AG04450 (cell line): ENCODE measurements at regions not wholly inside any gene's neighbourhood (a gene's known extent, or its start where the extent isn't known, plus 50 kb on each side); places are given as distances from the start of the nearest gene placed in this dataset.

Source experiments
- CTCF ChIA-PET: fragments of 300-600, 350-600 bp; formaldehyde crosslinking; extraction: SDS; loops from one replicate; lab custom pipeline; 2022; ENCODE audit warnings: antibody characterized with exemption, inconsistent platforms; lab: Charles Lee
- POLR2A ChIA-PET: fragments of 350-600 bp; formaldehyde crosslinking; extraction: SDS; loops from one replicate; lab custom pipeline; 2021; ENCODE audit warnings: antibody characterized with exemption, inconsistent platforms; lab: Yijun Ruan, JAX
- DNase-seq: peaks from one replicate; pipeline ENCODE4 v3.0.0-alpha.2; 2011; ENCODE audit warnings: low read depth, low spot score
- H3K27ac ChIP-seq: one replicate; pipeline ENCODE4 v1.5.1; 2012; ENCODE audit warnings: low read depth, low read length, control low read depth
- H3K27me3 ChIP-seq: one replicate; pipeline ENCODE4 v1.6.0; 2012; ENCODE audit warnings: low read length; ENCODE audit not compliant: control insufficient read depth, insufficient read depth
- H3K4me3 ChIP-seq: 2 replicates; pipeline ENCODE4 v1.5.1; 2011; ENCODE audit warnings: mild to moderate bottlenecking, low read depth, low read length, control low read depth
- H3K9me3 ChIP-seq: 2 replicates; pipeline ENCODE4 v1.5.1; 2012; ENCODE audit warnings: low read length; ENCODE audit not compliant: control insufficient read depth, insufficient read depth
- CTCF ChIP-seq: IDR thresholded peaks from 2 replicates; pipeline ENCODE4 v1.5.1; 2011; ENCODE audit warnings: low read depth, low read length, control low read depth, inconsistent platforms

GRCh38 chr4:112933790-112934189 is 115.7 kb upstream of the ANK2 start:
- ChIA-PET POLR2A (no interaction called here), CTCF (interaction anchor here (1.2 kb wide), 1 partner anchor 18 kb away, joined by 4 read pairs; no protein-coding TSS in a partner anchor)
- no peaks in the 10 kb centered on the region for H3K27me3 ChIP-seq
- no peaks in the 10 kb centered on the region for H3K9me3 ChIP-seq
- DNase-seq: no peak
- H3K4me3 ChIP-seq: no peak overlapping the region
- no peak overlapping the region for H3K27ac ChIP-seq
- no peak for TF ChIP-seq CTCF

GRCh38 chr4:112938461-112939058 is 110.9 kb upstream of the ANK2 start:
- ChIA-PET POLR2A (no interaction called here), CTCF (interaction anchor here (0.6 to 5.8 kb wide), 36 partner anchors 10 to 641 kb away, joined by 3 to 93 read pairs (median 4); no protein-coding TSS in a partner anchor)
- no peak overlapping the region for H3K27ac ChIP-seq
- no peaks in the 10 kb centered on the region for H3K27me3 ChIP-seq
- DNase-seq: peak; percentile 1
- no peak overlapping the region for H3K4me3 ChIP-seq
- peak; percentile 74 for TF ChIP-seq CTCF
- H3K9me3 ChIP-seq: no peaks in the 10 kb centered on the region

GRCh38 chr4:112939901-112940300 is 109.6 kb upstream of the ANK2 start:
- DNase-seq: no peak
- ChIA-PET POLR2A (no interaction called here), CTCF (interaction anchor here (0.8 to 5.8 kb wide), 7 partner anchors 10 to 176 kb away, joined by 3 to 93 read pairs (median 10); no protein-coding TSS in a partner anchor)
- Histone ChIP-seq H3K27ac (no peak overlapping the region), H3K27me3 (no peaks in the 10 kb centered on the region), H3K4me3 (no peak overlapping the region), H3K9me3 (no peaks in the 10 kb centered on the region)
- TF ChIP-seq CTCF: no peak

- Histone ChIP-seq H3K27me3 (no peaks in the 10 kb centered on the region), H3K27ac (no peak overlapping the region), H3K4me3 (no peak overlapping the region), H3K9me3 (no peaks in the 10 kb centered on the region)
- ChIA-PET CTCF (interaction anchor here (0.5 to 5.8 kb wide), 6 partner anchors 10 to 615 kb away, joined by 4 to 93 read pairs (median 30); no protein-coding TSS in a partner anchor), POLR2A (no interaction called here)
- TF ChIP-seq CTCF: no peak
- DNase-seq: no peak
Measured at GRCh38 chr4:112940336-112940735, 109.1 kb upstream of the ANK2 start.

GRCh38 chr4:112942077-112942476 is 107.4 kb upstream of the ANK2 start:
- Histone ChIP-seq H3K9me3 (no peaks in the 10 kb centered on the region), H3K27me3 (no peaks in the 10 kb centered on the region), H3K4me3 (no peak overlapping the region), H3K27ac (no peak overlapping the region)
- CTCF ChIA-PET: interaction anchor here (0.6 to 5.8 kb wide), 4 partner anchors 8 to 179 kb away, joined by 3 to 92 read pairs (median 8); no protein-coding TSS in a partner anchor
- no peak for DNase-seq
- no peak for TF ChIP-seq CTCF
- POLR2A ChIA-PET: no interaction called here
